ENCODE measurements at regions not wholly inside any gene's neighbourhood (a gene's known extent, or its start where the extent isn't known, plus 50 kb on each side); places are given as distances from the start of the nearest gene placed in this dataset.

GRCh38 chr4:106607558-106607957, 239.0 kb upstream of the GIMD1 start:
- no peak for TF ChIP-seq CTCF (IDR thresholded peaks at IDR 0.05)
- H3K4me1 ChIP-seq (ENCODE audit: insufficient read depth, low read length), result no peaks in the 10 kb centered on the region
- no peak overlapping the region for H3K4me3 ChIP-seq (ENCODE audit: low read length)
- peaks cover 3% of the 10 kb centered on the region for H3K9me3 Mint-ChIP-seq
- intact Hi-C loops (cut with DNase I, micrococcal nuclease), result no loop called here
- no peak overlapping the region for H3K27ac ChIP-seq (ENCODE audit: low read depth in 1 of 2, low read length in 2 of 2)
- no peaks in the 10 kb centered on the region for H3K36me3 Mint-ChIP-seq (ENCODE audit: low read depth)
- no peaks in the 10 kb centered on the region for H3K27me3 Mint-ChIP-seq
- DNase-seq (no peak), ATAC-seq (ENCODE audit: poor library complexity) (no peak)
- H3K4me3 Mint-ChIP-seq, result no peak overlapping the region
- CTCF ChIA-PET, result no interaction called here
- POLR2A ChIA-PET, result no interaction called here
- H3K4me1 Mint-ChIP-seq (ENCODE audit: low read depth), result no peaks in the 10 kb centered on the region
- H3K27ac Mint-ChIP-seq, result no peak overlapping the region
- no peaks in the 10 kb centered on the region for H3K27me3 ChIP-seq (ENCODE audit: control insufficient read depth in 1 of 2, insufficient read depth in 2 of 2, low read length in 2 of 2)
- no peaks in the 10 kb centered on the region for H3K36me3 ChIP-seq (ENCODE audit: insufficient read depth, low read length)
- peaks cover 0 to 34% of the 10 kb centered on the region in 2 experiments for H3K9me3 ChIP-seq (ENCODE audit: control insufficient read depth in 1 of 2, insufficient read depth in 1 of 2, low read length in 2 of 2)

DNA sequence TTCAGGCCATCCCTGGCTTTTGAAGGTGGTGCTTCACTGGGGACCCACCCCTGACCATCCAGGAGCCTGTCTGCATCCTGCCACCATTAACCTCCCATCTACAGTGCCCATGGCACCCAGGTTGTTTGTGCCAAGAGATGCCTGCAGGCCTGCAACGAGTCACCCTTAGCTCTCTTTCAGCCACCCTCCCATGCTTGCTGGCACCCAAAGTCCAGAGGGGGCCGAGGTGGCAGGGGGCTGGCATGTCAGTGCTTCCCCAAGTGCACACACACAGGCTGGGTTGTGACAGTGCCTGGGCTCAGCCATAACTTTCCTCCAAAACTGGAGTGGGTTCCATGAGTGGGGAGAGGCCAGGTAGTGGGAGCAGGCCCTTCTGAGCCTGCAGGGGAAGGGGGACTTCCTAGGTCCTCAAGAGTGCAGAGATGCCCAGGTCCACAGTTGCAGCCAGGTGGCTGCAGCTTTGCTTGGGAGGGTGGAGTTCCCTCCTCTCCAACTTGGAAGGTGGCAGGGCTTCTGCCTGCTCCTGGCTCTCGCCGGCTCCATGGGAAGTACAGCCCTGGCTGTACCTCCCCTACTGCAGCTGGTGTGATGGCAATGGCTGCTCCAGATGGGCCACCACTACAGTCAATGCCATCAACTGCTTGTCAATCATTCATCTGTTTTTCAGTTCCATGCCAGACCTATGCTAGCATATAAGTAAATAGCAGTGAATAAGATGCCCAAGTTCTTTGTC, 235.9 kb upstream of the GIMD1 start:
- Mint-ChIP-seq H3K9me3 (peaks cover 2% of the 10 kb centered on the region), H3K27me3 (no peaks in the 10 kb centered on the region), H3K4me1 (ENCODE audit: low read depth) (no peaks in the 10 kb centered on the region), H3K36me3 (ENCODE audit: low read depth) (no peaks in the 10 kb centered on the region), H3K27ac (no peak overlapping the region), H3K4me3 (no peak overlapping the region)
- no peak for ATAC-seq (ENCODE audit: poor library complexity)
- DNase-seq, result no peak
- no peak for TF ChIP-seq CTCF (IDR thresholded peaks at IDR 0.05)
- Histone ChIP-seq H3K27me3 (ENCODE audit: control insufficient read depth in 1 of 2, insufficient read depth in 2 of 2, low read length in 2 of 2) (no peaks in the 10 kb centered on the region), H3K27ac (ENCODE audit: low read depth in 1 of 2, low read length in 2 of 2) (no peak overlapping the region), H3K4me3 (ENCODE audit: low read length) (no peak overlapping the region), H3K4me1 (ENCODE audit: insufficient read depth, low read length) (no peaks in the 10 kb centered on the region), H3K36me3 (ENCODE audit: insufficient read depth, low read length) (no peaks in the 10 kb centered on the region), H3K9me3 (ENCODE audit: control insufficient read depth in 1 of 2, insufficient read depth in 1 of 2, low read length in 2 of 2) (peaks cover 0 to 23% of the 10 kb centered on the region in 2 experiments)
- ChIA-PET POLR2A (no interaction called here), CTCF (no interaction called here)
- intact Hi-C loops (cut with DNase I, micrococcal nuclease), result no loop called here

- H3K36me3 ChIP-seq (ENCODE audit: insufficient read depth, low read length), result no peaks in the 10 kb centered on the region
- H3K9me3 ChIP-seq (ENCODE audit: control insufficient read depth in 1 of 2, insufficient read depth in 1 of 2, low read length in 2 of 2), result peaks cover 0 to 23% of the 10 kb centered on the region in 2 experiments
- ChIA-PET CTCF (no interaction called here), POLR2A (no interaction called here)
- intact Hi-C loops (cut with DNase I, micrococcal nuclease), result no loop called here
- no peak overlapping the region for H3K4me3 ChIP-seq (ENCODE audit: low read length)
- H3K4me1 ChIP-seq (ENCODE audit: insufficient read depth, low read length), result no peaks in the 10 kb centered on the region
- H3K27me3 ChIP-seq (ENCODE audit: control insufficient read depth in 1 of 2, insufficient read depth in 2 of 2, low read length in 2 of 2), result no peaks in the 10 kb centered on the region
- Mint-ChIP-seq H3K9me3 (no peaks in the 10 kb centered on the region), H3K4me1 (ENCODE audit: low read depth) (no peaks in the 10 kb centered on the region), H3K36me3 (ENCODE audit: low read depth) (no peaks in the 10 kb centered on the region), H3K27me3 (no peaks in the 10 kb centered on the region), H3K4me3 (no peak overlapping the region), H3K27ac (no peak overlapping the region)
- no peak for TF ChIP-seq CTCF (IDR thresholded peaks at IDR 0.05)
- no peak for DNase-seq
- H3K27ac ChIP-seq (ENCODE audit: low read depth in 1 of 2, low read length in 2 of 2), result no peak overlapping the region
- no peak for ATAC-seq (ENCODE audit: poor library complexity)
Observed at GRCh38 chr4:106603471-106603870, 234.9 kb upstream of the GIMD1 start.
